Endothelial cell of umbilical vein (primary cell): ENCODE measurements at regions not wholly inside any gene's neighbourhood (a gene's known extent, or its start where the extent isn't known, plus 50 kb on each side); places are given as distances from the start of the nearest gene placed in this dataset.

Experiments used
- BruUV-seq: library from RNA; stranded (reverse); fragments of 400-500 nt; replicated peaks from 2 replicates; lab custom pipeline; 2021; lab: Mats Ljungman, UMichigan
- CTCF ChIA-PET: fragments of 300-600, 350-600 bp; sonication (Branson Sonifier 250); formaldehyde crosslinking; loops from one replicate; lab custom pipeline; 2021; ENCODE audit warnings: antibody characterized with exemption, inconsistent platforms; lab: Charles Lee
- POLR2A ChIA-PET: fragments of 300-600, 350-600 bp; sonication (Branson Sonifier 250); formaldehyde crosslinking; loops from one replicate; lab custom pipeline; 2021; ENCODE audit warnings: antibody characterized with exemption, inconsistent platforms; lab: Charles Lee
- DNase-seq: peaks from one replicate; pipeline ENCODE4 v3.0.0-alpha.2; 2011; ENCODE audit warnings: low read depth, low spot score
- FAIRE-seq: peaks from 2 replicates; lab custom pipeline; 2011; peaks lifted over from hg19 to GRCh38; lab: Jason Lieb, UNC
- H2AFZ ChIP-seq: 2 replicates; pipeline ENCODE4 v1.6.0; 2012; ENCODE audit warnings: low read depth, low read length, control low read depth, inconsistent platforms
- H3K27ac ChIP-seq: 2 replicates; pipeline ENCODE4 v1.5.1; 2011; ENCODE audit warnings: low read depth, mild to moderate bottlenecking, control low read depth, low read length, moderate library complexity; ENCODE audit not compliant: insufficient read depth
- H3K27me3 ChIP-seq, 2 experiments: 2 replicates each; pipeline versions ENCODE4 v1.6.0 to v1.6.1; 2011; ENCODE audit warnings: low read length in 2 of 2, mixed read lengths in 1 of 2; ENCODE audit not compliant: control insufficient read depth in 2 of 2, insufficient read depth in 2 of 2
- H3K36me3 ChIP-seq, 2 experiments: 2 replicates in 1 of 2; 3 replicates in 1 of 2; pipeline ENCODE4 v1.5.1; 2011; ENCODE audit warnings: low read length in 2 of 2, mild to moderate bottlenecking in 1 of 2, moderate library complexity in 1 of 2; ENCODE audit not compliant: control insufficient read depth in 2 of 2, insufficient read depth in 2 of 2; ENCODE audit errors: extremely low read depth in 1 of 2
- H3K4me1 ChIP-seq: 3 replicates; pipeline ENCODE4 v1.5.1; 2011; ENCODE audit warnings: mild to moderate bottlenecking, low read length; ENCODE audit not compliant: control insufficient read depth, insufficient read depth; ENCODE audit errors: extremely low read depth
- H3K4me2 ChIP-seq: 2 replicates; pipeline ENCODE4 v1.6.1; 2011; ENCODE audit warnings: low read length, control low read depth, mixed read lengths; ENCODE audit not compliant: insufficient read depth
- H3K4me3 ChIP-seq, 3 experiments: fragments of 200-600 bp in 1 of 3; sonication (generic), shearing (Covaris generic) in 1 of 3; replicated peaks in 1 of 3; 2 replicates each; pipeline ENCODE4 v1.5.1; 2011 to 2016; ENCODE audit warnings: control low read depth in 3 of 3, low read length in 3 of 3, mild to moderate bottlenecking in 2 of 3, inconsistent platforms in 1 of 3, low read depth in 1 of 3, moderate library complexity in 1 of 3; ENCODE audit not compliant: insufficient read depth in 1 of 3
- H3K79me2 ChIP-seq: 2 replicates; pipeline ENCODE4 v1.6.0; 2012; ENCODE audit warnings: low read length, inconsistent platforms; ENCODE audit not compliant: control insufficient read depth, insufficient read depth
- H3K9ac ChIP-seq: replicated peaks from 2 replicates; pipeline ENCODE3; 2011; ENCODE audit warnings: low read length, control low read depth; ENCODE audit not compliant: insufficient read depth; ENCODE audit errors: extremely low read depth
- H3K9me1 ChIP-seq: replicated peaks from 3 replicates; pipeline ENCODE4 v1.6.0; 2011; ENCODE audit warnings: mild to moderate bottlenecking, low read length; ENCODE audit not compliant: control insufficient read depth, insufficient read depth; ENCODE audit errors: extremely low read depth
- H3K9me3 ChIP-seq: replicated peaks from 2 replicates; pipeline ENCODE4 v1.5.1; 2012; ENCODE audit warnings: low read length, inconsistent platforms; ENCODE audit not compliant: control insufficient read depth, insufficient read depth
- H4K20me1 ChIP-seq: replicated peaks from 2 replicates; pipeline ENCODE3; 2011; ENCODE audit warnings: mild to moderate bottlenecking, low read length; ENCODE audit not compliant: control insufficient read depth, insufficient read depth; ENCODE audit errors: extremely low read depth
- EZH2 ChIP-seq: IDR thresholded peaks from 2 replicates; pipeline ENCODE4 v1.6.1; 2012; ENCODE audit warnings: borderline replicate concordance, low read depth, mild to moderate bottlenecking, moderate library complexity, low read length, inconsistent platforms; ENCODE audit not compliant: severe bottlenecking
- FOS ChIP-seq: IDR thresholded peaks from 2 replicates; pipeline ENCODE4 v1.6.1; 2011; ENCODE audit warnings: mild to moderate bottlenecking, low read length, moderate library complexity, borderline replicate concordance; ENCODE audit not compliant: insufficient read depth
- GATA2 ChIP-seq: IDR thresholded peaks from 2 replicates; pipeline ENCODE4 v1.7.0; 2011; ENCODE audit warnings: low read depth, mild to moderate bottlenecking, moderate library complexity, mixed read lengths, low read length; ENCODE audit not compliant: insufficient read length, insufficient read depth
- JUN ChIP-seq: IDR thresholded peaks from 2 replicates; pipeline ENCODE4 v1.6.1; 2011; ENCODE audit warnings: borderline replicate concordance, low read depth; ENCODE audit not compliant: insufficient read length, insufficient read depth
- MAX ChIP-seq: IDR thresholded peaks from 2 replicates; pipeline ENCODE4 v1.6.1; 2011; ENCODE audit not compliant: insufficient read depth, insufficient read length
- MYC ChIP-seq: IDR thresholded peaks from one replicate; pipeline ENCODE4 v1.6.1; 2011; ENCODE audit warnings: mild to moderate bottlenecking, low read depth, low read length
- POLR2A ChIP-seq: IDR thresholded peaks from 2 replicates; pipeline ENCODE4 v1.6.1; 2012; ENCODE audit warnings: low read depth, mild to moderate bottlenecking, control low read depth, low read length
- POLR2AphosphoS5 ChIP-seq: IDR thresholded peaks from 2 replicates; pipeline ENCODE4 v1.6.1; 2012; ENCODE audit warnings: low read depth, mild to moderate bottlenecking, control low read depth, low read length, moderate library complexity; ENCODE audit not compliant: insufficient read depth
- dilution Hi-C: fragments of 300-500 bp; cut with MboI; formaldehyde crosslinking; loops from one replicate; pipeline ENCODE4 v1.15.0; 2019; ENCODE audit warnings: low sequenced_read_pairs; ENCODE audit not compliant: extremely low pct_ligation_motif_present
- intact Hi-C: fragments of 100-400 bp; cut with micrococcal nuclease; formaldehyde crosslinking; loops from one replicate; pipeline ENCODE4 v1.10.0; 2022
- TF ChIP-seq, protein P1 (sequence below), 2 donors: IDR thresholded peaks; 1 replicate in 1 of 2; 2 replicates in 1 of 2; pipeline ENCODE4 v1.5.1; 2011; ENCODE audit warnings: low read length in 2 of 2, mild to moderate bottlenecking in 2 of 2, moderate library complexity in 2 of 2, control low read depth in 1 of 2, inconsistent platforms in 1 of 2, low read depth in 1 of 2; ENCODE audit not compliant: insufficient read depth in 1 of 2; ENCODE audit errors: extremely low read depth in 1 of 2

GRCh38 chr14:30085943-30086342, 158.3 kb upstream of the PRKD1 start:
- Histone ChIP-seq H3K79me2 (no peaks in the 10 kb centered on the region), H3K9me3 (no peaks in the 10 kb centered on the region), H3K9me1 (no peaks in the 10 kb centered on the region), H3K36me3 (no peaks in the 10 kb centered on the region), H3K4me1 (no peaks in the 10 kb centered on the region), H3K9ac (no peak overlapping the region), H3K4me2 (no peak overlapping the region), H3K27ac (no peak overlapping the region), H3K27me3 (no peaks in the 10 kb centered on the region), H3K4me3 (no peak overlapping the region), H4K20me1 (no peaks in the 10 kb centered on the region), H2AFZ (no peak overlapping the region)
- BruUV-seq = no TSS peak
- POLR2A ChIA-PET = no interaction called here
- TF ChIP-seq JUN (no peak), MAX (no peak), GATA2 (no peak), POLR2AphosphoS5 (no peak), POLR2A (no peak), FOS (no peak), MYC (no peak), EZH2 (no peak)
- TF ChIP-seq, protein P1, sequence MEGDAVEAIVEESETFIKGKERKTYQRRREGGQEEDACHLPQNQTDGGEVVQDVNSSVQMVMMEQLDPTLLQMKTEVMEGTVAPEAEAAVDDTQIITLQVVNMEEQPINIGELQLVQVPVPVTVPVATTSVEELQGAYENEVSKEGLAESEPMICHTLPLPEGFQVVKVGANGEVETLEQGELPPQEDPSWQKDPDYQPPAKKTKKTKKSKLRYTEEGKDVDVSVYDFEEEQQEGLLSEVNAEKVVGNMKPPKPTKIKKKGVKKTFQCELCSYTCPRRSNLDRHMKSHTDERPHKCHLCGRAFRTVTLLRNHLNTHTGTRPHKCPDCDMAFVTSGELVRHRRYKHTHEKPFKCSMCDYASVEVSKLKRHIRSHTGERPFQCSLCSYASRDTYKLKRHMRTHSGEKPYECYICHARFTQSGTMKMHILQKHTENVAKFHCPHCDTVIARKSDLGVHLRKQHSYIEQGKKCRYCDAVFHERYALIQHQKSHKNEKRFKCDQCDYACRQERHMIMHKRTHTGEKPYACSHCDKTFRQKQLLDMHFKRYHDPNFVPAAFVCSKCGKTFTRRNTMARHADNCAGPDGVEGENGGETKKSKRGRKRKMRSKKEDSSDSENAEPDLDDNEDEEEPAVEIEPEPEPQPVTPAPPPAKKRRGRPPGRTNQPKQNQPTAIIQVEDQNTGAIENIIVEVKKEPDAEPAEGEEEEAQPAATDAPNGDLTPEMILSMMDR (IDR thresholded peaks at IDR 0.05; ENCODE audit: extremely low read depth in 1 of 2, insufficient read depth in 1 of 2, low read depth in 1 of 2, low read length in 2 of 2) = no peak
- no peak for DNase-seq
- dilution Hi-C loops = no loop called here
- no peak for FAIRE-seq
- CTCF ChIA-PET = no interaction called here
- intact Hi-C loops = no loop called here
